HL-60 (cell line): ENCODE measurements at regions not wholly inside any gene's neighbourhood (a gene's known extent, or its start where the extent isn't known, plus 50 kb on each side); places are given as distances from the start of the nearest gene placed in this dataset.

Experiments
- DNase-seq, 2 experiments: peaks; one replicate each; pipeline ENCODE4 v3.0.0-alpha.2; 2010 to 2020; ENCODE audit warnings: low read depth in 1 of 2, low spot score in 1 of 2
- H3K27ac ChIP-seq: fragments of 250-450 bp; sonication (Bioruptor Pico); replicated peaks from 2 replicates; pipeline ENCODE4 v1.5.1; 2020; ENCODE audit warnings: mild to moderate bottlenecking, moderate library complexity
- H3K27me3 ChIP-seq: fragments of 250-450 bp; sonication (Bioruptor Pico); 2 replicates; pipeline ENCODE4 v1.5.1; 2021; ENCODE audit warnings: mild to moderate bottlenecking, moderate library complexity; ENCODE audit not compliant: insufficient read depth, poor library complexity, severe bottlenecking
- H3K4me3 ChIP-seq: replicated peaks from 2 replicates; pipeline ENCODE4 v1.5.1; 2011; ENCODE audit warnings: mild to moderate bottlenecking, control low read depth, low read length; ENCODE audit not compliant: insufficient read depth
- CTCF ChIP-seq: IDR thresholded peaks from one replicate; pipeline ENCODE4 v1.5.1; 2011; ENCODE audit warnings: low read length, control low read depth, inconsistent platforms; ENCODE audit not compliant: insufficient read depth
- GABPA ChIP-seq: IDR thresholded peaks from 2 replicates; pipeline ENCODE4 v1.6.1; 2012; ENCODE audit warnings: low read depth
- POLR2AphosphoS5 ChIP-seq: IDR thresholded peaks from 2 replicates; pipeline ENCODE4 v1.6.1; 2012; ENCODE audit warnings: low read depth
- SPI1 ChIP-seq: IDR thresholded peaks from 2 replicates; pipeline ENCODE4 v1.6.1; 2012; ENCODE audit warnings: low read depth, mild to moderate bottlenecking, borderline replicate concordance
- TF ChIP-seq, protein P1 (sequence below): IDR thresholded peaks from 2 replicates; pipeline ENCODE4 v1.6.1; 2012; ENCODE audit warnings: low read depth; ENCODE audit not compliant: insufficient replicate concordance

DNA sequence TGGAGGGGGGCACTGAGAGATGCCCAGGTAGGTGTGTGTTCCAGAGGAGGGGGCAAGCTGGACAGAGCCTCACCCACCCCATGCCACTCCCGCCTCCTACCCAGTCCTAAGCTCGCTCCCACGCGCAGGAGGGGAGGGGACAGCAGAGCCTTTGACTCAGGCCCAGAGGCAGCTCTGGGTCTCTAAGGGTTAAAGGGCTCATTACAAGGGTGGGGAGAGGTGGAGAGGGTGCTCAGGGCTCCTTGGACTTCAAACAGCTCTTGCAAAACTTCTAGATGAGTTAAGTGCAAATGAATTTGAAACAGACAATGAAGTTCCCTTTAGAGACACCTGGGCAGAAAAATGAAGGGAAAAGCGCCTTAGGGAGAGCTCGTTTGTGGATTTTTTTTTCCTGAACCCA lies 104.2 kb upstream of the CASZ1 start:
- H3K4me3 ChIP-seq: no peak overlapping the region
- TF ChIP-seq SPI1 (no peak), POLR2AphosphoS5 (no peak), CTCF (no peak), GABPA (no peak)
- TF ChIP-seq, protein P1, sequence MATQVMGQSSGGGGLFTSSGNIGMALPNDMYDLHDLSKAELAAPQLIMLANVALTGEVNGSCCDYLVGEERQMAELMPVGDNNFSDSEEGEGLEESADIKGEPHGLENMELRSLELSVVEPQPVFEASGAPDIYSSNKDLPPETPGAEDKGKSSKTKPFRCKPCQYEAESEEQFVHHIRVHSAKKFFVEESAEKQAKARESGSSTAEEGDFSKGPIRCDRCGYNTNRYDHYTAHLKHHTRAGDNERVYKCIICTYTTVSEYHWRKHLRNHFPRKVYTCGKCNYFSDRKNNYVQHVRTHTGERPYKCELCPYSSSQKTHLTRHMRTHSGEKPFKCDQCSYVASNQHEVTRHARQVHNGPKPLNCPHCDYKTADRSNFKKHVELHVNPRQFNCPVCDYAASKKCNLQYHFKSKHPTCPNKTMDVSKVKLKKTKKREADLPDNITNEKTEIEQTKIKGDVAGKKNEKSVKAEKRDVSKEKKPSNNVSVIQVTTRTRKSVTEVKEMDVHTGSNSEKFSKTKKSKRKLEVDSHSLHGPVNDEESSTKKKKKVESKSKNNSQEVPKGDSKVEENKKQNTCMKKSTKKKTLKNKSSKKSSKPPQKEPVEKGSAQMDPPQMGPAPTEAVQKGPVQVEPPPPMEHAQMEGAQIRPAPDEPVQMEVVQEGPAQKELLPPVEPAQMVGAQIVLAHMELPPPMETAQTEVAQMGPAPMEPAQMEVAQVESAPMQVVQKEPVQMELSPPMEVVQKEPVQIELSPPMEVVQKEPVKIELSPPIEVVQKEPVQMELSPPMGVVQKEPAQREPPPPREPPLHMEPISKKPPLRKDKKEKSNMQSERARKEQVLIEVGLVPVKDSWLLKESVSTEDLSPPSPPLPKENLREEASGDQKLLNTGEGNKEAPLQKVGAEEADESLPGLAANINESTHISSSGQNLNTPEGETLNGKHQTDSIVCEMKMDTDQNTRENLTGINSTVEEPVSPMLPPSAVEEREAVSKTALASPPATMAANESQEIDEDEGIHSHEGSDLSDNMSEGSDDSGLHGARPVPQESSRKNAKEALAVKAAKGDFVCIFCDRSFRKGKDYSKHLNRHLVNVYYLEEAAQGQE: no peak
- no peak overlapping the region for H3K27ac ChIP-seq
- no peak for DNase-seq
- no peaks in the 10 kb centered on the region for H3K27me3 ChIP-seq

DNA sequence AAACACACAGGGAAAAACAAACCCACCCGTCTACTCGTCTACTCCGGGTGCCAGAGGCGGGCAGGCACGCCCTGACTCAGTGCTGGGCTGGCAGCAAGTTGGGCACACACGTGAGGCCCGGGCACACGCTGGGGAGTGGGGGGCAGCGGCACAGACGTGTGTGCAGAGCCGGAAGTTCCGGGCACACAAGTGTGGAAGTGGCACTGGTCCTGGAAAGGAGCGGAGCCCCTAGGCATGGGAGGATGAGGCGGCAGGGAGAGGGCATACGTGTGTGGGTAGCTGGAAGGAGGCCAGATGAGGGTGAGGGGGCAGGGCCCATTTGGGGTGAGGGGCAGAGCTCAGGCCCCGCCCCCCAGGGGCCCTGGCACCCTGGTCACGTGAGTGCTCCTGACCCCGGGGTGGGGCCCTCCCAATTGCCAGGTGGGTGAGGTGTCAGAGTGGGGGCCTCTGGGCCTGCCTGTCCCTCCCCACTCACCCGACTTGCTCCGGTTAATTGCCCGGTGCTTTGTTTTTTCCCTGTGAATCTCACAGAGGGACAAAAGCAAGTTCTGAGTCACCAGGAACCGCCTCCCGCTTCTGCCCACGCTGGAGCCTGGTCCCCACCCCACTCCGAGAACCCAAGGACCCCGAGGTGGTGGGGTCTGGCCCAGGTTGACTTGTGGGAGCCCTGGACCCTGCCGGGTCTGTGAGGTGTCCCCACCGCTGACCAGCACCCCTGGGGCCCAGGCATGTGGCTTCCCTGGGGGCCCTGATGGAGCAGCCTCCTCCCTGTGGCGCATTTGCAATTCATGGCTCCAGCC lies 104.8 kb upstream of the CASZ1 start:
- Histone ChIP-seq H3K27ac (no peak overlapping the region), H3K4me3 (no peak overlapping the region), H3K27me3 (no peaks in the 10 kb centered on the region)
- TF ChIP-seq POLR2AphosphoS5 (no peak), SPI1 (no peak), GABPA (no peak), CTCF (no peak)
- TF ChIP-seq, protein P1: no peak
- DNase-seq: no peak

DNA sequence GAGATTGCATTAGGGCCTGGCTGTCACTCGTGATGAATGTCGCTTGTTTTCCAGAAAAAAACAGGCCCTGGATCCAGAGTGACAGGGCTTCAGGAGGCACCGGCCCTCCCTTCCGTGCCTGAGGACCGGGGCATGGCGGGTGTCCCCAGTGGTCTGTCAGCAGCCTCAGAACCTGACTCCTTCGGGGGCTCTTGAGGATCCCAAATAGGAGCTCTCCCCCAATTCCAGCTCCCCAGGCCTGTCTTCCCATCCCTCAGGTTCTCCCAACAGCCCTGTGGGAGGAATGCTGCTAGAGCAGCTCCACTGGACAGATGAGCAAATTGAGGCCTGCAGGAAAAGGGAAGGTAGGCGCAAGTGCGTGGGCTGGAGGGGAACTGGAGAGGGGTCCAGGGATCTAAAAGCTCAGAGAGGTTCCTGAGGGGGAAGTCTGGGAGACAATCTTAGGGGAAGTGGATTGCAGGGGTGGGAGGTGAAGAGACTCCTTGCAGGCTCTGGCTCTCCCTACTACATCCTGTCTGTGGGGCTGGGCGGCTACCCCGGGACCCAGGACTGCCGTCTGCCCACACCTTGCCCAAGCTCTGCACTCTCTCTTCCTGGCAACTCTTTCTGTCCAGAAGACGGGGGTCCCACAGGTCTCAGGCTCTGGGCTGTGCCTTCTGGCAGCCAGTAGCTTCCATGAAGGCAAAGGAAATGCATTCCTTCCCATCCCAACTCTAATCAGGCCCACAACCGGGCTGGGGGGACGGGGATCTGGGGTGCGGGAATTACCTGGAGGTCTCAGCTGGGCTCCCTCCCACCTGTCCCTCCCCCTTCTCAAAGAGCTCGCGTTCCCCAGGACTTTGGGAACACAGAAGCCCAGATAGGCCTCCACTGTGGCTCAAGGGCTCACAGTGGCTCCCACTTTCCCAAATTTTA lies 105.7 kb upstream of the CASZ1 start:
- Histone ChIP-seq H3K4me3 (no peak overlapping the region), H3K27ac (no peak overlapping the region), H3K27me3 (no peaks in the 10 kb centered on the region)
- DNase-seq: peak in 1 of 2 experiments; percentile 15
- TF ChIP-seq SPI1 (0 out of 2 replicates have a peak, but pooled peaks have one; percentile 31), CTCF (no peak), POLR2AphosphoS5 (no peak)
- TF ChIP-seq, protein P1: no peak
